HG03060 (cell line): ENCODE measurements at regions not wholly inside any gene's neighbourhood (a gene's known extent, or its start where the extent isn't known, plus 50 kb on each side); places are given as distances from the start of the nearest gene placed in this dataset.

ENCODE experiments used
- ATAC-seq: cut with Tn5 transposase; IDR thresholded peaks from one replicate; pipeline ENCODE4 v1.9.1; 2021; ENCODE audit warnings: low read depth, moderate number of reproducible peaks; ENCODE audit not compliant: unreplicated experiment

DNA sequence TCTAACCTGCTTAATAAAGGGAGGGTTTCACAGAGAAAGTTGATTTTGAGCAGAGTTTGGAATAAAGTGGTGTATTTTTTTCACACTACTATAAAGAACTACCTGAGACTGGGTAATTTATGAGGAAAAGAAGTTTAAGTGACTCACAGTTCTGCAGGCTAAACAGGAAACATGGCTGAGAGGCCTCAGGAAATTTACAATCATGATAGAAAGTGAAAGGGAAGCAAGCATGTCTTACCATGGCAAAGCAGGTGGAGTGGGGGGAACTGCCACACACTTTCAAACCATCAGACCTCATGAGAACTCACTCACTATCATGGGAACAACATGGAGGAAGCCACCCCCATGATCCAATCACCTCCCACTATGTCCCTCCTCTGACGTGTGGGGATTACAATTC lies 546.7 kb downstream of the EPHA4 start:
- ATAC-seq, result no peak

DNA sequence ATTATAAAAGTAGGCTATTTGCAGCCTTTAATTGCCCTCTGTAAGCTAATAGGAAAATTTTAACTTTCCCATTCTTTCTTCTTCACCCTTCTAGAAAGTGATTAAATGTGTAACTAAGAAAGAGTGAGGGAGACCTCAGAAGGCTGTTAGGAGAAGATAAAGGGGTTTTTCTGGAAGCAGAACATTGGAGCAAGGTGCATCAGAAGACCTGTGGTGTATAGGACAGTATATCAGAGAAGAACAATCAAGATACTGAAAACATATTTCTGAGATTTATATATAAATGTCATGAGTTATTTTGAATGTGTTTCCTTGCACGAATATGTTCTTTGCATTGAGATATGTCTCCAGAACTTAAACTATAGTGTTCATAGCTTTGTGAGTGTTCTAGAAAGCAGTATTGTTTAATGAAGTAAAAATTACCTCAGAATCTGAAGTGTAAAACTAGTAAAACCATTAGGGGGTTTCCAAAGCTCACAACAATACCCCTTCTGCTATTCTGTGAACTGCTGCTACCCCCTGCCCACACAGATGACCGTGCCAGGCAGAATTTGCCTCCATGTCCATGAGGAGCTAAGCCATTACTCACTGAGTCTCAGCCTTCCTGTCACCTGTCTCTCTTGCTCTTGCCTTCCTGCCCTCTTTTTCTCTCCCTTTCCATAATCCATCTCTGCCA lies 537.9 kb downstream of the EPHA4 start:
- no peak for ATAC-seq

DNA sequence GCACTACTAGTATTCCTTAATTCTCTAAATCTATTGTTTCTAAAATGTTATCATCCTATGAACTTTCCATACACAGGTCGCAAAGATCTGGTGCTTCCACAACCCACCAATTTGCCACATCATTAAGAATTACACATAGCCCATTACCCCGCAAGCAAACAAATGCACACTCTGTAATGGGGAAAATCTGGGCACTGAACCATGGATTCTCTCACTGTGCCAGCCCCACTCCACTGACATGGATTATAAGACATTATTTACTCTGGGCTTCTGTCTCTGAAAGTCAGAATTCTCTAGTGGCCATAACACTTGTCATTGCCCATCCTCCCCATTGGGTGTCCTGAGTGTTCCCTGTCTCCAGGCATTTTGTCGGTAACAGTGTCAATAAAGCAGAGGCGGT lies 537.1 kb downstream of the EPHA4 start:
- ATAC-seq, result no peak

GRCh38 chr2:221042926-221043325 lies 529.2 kb downstream of the EPHA4 start:
- ATAC-seq, result no peak

GRCh38 chr2:221044781-221045180 lies 527.3 kb downstream of the EPHA4 start:
- no peak for ATAC-seq

DNA sequence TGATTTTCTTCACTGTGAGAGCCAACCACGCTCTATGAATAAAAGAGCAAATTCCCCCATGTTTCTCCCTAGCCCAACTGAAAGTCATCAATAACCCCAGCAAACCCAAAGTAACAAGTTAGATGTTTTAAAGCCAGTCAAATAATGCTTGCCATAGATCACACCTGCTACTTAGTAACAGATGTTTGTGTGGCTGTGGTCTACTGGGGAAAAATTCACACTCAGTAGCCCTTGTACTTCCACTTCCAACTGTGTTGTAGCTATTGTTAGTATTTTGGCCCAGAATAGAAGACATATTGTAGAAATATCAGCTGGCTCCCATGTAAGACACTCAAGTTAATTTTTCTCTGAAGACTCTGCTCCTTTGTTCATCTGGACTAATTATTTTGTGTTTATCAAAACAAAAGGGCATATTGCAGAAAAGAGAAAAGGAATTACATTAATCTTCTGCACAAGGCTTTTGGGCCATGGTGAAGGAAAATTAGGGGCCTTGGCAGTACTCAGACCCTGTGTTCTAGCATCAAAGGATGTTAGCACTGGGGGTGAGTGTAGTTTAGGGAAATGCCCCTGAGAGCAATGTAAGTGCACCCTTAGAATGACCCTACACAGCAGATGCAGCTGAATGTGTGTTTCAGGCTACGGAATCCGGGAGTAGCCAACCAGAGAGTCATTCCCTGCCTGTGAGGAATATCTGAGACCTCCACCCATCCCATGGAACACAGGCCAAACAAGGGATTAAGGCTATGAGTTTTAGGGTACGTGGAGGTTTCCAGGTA lies 521.9 kb downstream of the EPHA4 start:
- no peak for ATAC-seq

- ATAC-seq, result no peak
Observed at GRCh38 chr2:221051162-221051561, 520.9 kb downstream of the EPHA4 start.

GRCh38 chr2:221060376-221060775 lies 511.7 kb downstream of the EPHA4 start:
- ATAC-seq, result no peak

DNA sequence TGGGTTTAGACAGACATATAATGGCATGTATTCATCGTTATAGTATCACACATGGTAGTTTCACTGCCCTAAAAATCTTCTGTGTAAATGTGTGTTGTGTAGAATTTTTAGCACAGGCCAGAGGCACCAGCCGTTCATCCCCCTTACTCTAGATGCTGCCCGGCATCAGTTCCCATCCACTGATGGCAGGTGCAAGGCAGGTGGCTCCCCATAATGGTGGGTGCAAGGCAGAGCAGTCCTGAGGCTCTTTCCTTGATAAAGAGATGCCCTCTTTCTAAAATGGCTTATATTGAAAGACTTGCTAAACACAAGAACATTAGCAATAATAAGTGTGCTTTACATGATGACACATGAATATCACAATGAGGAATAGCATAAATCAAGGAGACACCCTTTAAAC lies 508.5 kb downstream of the EPHA4 start:
- ATAC-seq, result no peak

DNA sequence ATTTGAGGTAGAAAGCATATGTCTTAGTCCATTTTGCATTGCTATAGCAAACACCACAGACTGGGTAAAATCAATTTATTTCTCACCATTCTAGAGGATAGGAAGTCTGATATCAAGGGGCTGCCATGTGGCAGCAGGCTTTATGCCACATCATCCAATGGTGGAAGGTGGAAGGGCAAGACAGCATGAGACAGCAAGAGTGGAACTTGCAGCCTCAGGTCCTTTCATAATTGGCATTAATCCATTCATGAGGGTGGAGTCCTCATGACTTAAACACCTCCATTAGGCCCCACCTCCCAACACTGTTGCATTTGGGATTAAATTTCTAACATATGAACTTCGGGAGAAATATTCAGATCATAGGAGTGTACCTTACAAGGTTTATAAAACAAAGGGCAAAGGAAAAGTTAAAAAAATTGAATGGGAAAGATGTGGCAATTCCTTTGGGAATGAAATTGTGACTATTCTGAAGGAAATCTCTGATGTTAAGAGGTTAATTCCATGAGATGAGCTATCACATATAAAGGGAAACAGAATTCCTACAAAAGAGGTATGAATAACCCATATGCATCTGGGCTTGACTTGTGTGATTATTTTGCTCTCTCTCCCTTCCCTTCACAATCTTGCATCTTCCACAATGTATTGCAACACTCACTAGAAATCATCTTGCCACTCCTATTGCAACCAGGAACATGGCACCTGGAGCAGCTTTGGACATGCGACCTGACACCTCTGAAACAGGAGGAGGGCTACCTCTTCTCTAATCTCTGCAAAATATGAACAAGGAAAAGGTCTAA lies 507.8 kb downstream of the EPHA4 start:
- no peak for ATAC-seq

GRCh38 chr2:221064880-221065279 lies 507.2 kb downstream of the EPHA4 start:
- ATAC-seq, result no peak

- no peak for ATAC-seq
Observed at GRCh38 chr2:221068123-221068522, 504.0 kb downstream of the EPHA4 start.

DNA sequence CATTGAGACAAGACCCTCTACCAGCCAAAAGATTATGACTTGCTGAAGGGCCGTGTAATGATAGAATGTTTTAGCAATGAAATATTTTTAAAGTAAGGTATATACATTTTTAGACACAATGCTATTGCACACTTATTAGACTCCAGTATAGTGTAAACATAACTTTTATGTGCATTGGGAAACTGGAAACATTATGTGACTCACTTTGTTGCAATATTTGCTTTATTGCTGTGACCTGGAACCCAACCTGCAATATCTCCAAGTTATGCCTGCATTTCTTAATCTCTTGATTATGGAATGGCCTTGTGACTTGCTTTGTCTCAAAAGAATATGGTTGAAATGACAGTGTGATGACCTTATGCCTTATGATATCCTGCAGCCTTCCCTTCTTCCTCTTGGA lies 502.0 kb downstream of the EPHA4 start:
- ATAC-seq, result no peak

DNA sequence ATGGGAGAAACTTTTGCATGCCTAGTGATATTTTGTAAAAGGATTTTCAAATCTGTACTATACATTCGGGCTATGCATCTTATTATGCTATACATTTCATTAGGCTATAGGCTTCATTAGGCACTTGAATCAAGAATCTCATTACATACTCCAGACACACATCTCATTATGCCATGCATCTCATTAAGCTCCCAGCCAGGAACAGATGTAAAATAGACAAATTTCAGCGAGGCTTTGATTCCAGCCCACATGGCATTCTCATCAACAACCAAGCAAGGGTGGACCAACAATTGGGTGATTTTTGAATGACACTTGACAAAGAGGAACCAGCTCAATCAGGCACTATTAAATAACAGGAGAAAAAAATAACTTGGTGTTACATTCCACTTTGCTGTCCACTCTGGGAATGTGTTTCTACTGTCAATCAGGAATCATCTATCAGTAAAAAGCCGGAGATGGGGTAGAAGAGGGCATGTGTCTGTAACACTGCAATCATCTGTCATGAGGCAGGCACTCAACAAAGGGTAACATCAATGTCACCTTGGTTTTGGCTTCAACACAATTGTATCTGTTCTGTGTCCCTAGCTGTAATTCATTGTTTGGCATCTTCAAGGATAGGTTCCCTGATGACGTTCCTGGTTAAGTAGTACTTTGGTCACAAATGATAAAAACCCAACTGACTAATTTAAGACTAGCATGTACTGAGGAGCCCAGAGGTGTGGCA lies 498.6 kb downstream of the EPHA4 start:
- ATAC-seq, result no peak

DNA sequence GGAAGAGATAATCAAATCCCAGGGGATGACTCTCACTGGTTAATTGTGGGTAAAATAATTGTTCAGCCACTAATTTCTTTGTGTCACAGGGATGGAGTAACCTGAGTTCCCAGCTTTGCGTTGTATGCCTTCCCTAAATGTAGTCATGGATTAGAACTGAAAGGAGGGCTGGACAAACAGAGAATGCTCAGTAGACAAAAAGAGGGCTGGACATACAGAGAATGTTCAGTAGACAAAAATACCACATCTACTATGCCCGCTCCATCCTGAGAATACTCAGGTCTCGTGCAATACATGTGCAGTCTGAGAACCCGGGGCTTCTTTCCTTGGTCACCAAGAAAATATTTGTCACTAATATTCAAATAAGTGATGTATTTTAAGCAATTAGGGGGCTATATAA lies 497.9 kb downstream of the EPHA4 start:
- no peak for ATAC-seq

GRCh38 chr2:221075203-221075602 lies 496.9 kb downstream of the EPHA4 start:
- ATAC-seq, result no peak

DNA sequence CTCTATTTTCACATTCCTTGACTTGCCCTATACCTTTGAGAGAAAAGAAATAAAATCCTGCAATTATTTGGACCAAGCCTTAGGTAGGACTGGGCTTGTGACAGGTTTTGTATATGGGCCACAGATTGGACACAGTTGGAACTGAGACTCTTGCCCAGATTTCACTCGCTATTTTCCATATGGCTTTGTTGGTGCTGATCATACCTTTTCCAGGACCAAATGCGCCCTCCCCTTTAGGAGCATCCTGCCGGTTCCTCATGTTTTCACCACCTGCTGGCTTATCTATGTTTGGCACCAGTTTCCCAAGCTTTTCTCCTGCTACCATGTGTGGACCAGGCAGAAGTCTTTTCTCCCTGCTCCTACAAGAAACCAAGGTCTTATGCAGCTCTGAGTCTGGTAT lies 494.9 kb downstream of the EPHA4 start:
- no peak for ATAC-seq

- no peak for ATAC-seq
Observed at GRCh38 chr2:221077799-221078198, 494.3 kb downstream of the EPHA4 start.

DNA sequence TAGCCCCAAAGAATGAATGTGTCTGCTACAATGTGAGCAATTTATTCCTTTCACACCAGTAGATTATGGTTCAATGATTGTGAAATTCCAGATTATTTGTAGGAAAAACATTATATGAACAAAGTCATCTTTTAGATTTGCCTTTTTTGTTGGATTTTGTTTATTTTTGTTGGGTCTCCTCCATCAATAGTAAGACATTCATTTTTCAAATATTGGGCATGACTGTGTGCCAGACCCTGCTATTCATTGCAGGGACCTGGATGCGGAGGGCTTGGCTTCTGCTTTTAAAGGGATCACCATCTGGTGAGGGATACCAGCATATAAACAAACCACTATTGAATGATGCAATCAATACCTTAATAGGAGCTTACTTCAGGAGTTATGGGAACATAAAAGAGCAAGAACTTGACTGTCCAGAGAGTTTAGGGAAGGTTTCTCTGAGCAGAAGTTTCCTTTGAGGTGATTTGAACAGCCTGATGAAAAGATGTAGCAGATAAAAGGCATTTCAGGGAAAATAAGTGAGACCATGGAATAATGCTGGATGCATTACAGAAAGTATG lies 486.7 kb downstream of the EPHA4 start:
- no peak for ATAC-seq

DNA sequence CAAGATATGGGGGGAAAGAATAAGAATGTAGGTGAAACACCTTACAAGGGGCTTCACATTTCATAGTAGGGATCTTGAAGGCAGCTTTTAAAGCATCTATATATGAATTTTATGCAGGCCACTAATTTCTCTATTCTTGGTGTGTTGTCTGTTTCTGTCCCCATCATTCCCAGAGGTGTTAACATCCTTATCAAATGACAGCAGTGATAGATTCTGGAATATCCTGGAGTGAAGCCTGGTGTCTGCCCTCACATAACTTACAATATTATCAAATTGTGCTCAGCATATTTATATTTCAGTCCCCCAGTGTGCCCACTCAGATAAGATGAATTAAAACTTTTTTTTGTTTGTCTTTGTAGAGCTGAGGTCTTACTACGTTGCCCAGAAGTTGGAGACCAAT lies 486.2 kb downstream of the EPHA4 start:
- no peak for ATAC-seq

GRCh38 chr2:221087779-221088178 lies 484.3 kb downstream of the EPHA4 start:
- no peak for ATAC-seq
